Ectodermal cell (in vitro differentiated cells): ENCODE measurements at regions not wholly inside any gene's neighbourhood (a gene's known extent, or its start where the extent isn't known, plus 50 kb on each side); places are given as distances from the start of the nearest gene placed in this dataset.

ENCODE experiments used
- H3K27ac ChIP-seq: 2 replicates; pipeline ENCODE4 v1.7.0; 2013; ENCODE audit warnings: mild to moderate bottlenecking, low read depth, low read length; ENCODE audit not compliant: insufficient read depth, poor library complexity, severe bottlenecking
- H3K27me3 ChIP-seq: 2 replicates; pipeline ENCODE4 v1.7.0; 2013; ENCODE audit warnings: mild to moderate bottlenecking, low read length; ENCODE audit not compliant: insufficient read depth, control insufficient read depth, poor library complexity, severe bottlenecking
- H3K36me3 ChIP-seq: one replicate; pipeline ENCODE4 v1.7.0; 2013; ENCODE audit warnings: low read length; ENCODE audit not compliant: control insufficient read depth, insufficient read depth
- H3K4me1 ChIP-seq: one replicate; pipeline ENCODE4 v1.7.0; 2013; ENCODE audit warnings: low read length; ENCODE audit not compliant: control insufficient read depth, insufficient read depth
- H3K4me3 ChIP-seq: 2 replicates; pipeline ENCODE4 v1.7.0; 2013; ENCODE audit warnings: low read depth, low read length, control low read depth; ENCODE audit not compliant: insufficient read depth
- H3K9me3 ChIP-seq: 2 replicates; pipeline ENCODE4 v1.7.0; 2013; ENCODE audit warnings: mild to moderate bottlenecking, low read length, moderate library complexity; ENCODE audit not compliant: control insufficient read depth
- WGBS, 2 experiments: methylation state at CpG; one replicate each; pipeline ENCODE4 v1.1.7; 2013; ENCODE audit warnings: missing lambda C conversion rate in 2 of 2; 5-methylcytosine and 5-hydroxymethylcytosine counted together

GRCh38 chr11:129610125-129610524 is 205.5 kb upstream of the TMEM45B start:
- 93 to 94% methylated on average over 7 of the region's 7 CpGs for WGBS, 2 experiments
- peaks cover 9% of the 10 kb centered on the region for H3K4me1 ChIP-seq
- no peaks in the 10 kb centered on the region for H3K36me3 ChIP-seq
- no peak overlapping the region for H3K27ac ChIP-seq
- H3K27me3 ChIP-seq = no peaks in the 10 kb centered on the region
- H3K9me3 ChIP-seq = no peaks in the 10 kb centered on the region
- H3K4me3 ChIP-seq = no peak overlapping the region

GRCh38 chr11:129610545-129610944 is 205.1 kb upstream of the TMEM45B start:
- no peaks in the 10 kb centered on the region for H3K27me3 ChIP-seq
- H3K9me3 ChIP-seq = no peaks in the 10 kb centered on the region
- no peak overlapping the region for H3K4me3 ChIP-seq
- no peaks in the 10 kb centered on the region for H3K36me3 ChIP-seq
- WGBS, 2 experiments = 92 to 93% methylated on average over 5 of the region's 5 CpGs
- H3K27ac ChIP-seq = no peak overlapping the region
- peaks cover 9% of the 10 kb centered on the region for H3K4me1 ChIP-seq

GRCh38 chr11:129611661-129612446 is 203.8 kb upstream of the TMEM45B start:
- no peak overlapping the region for H3K4me3 ChIP-seq
- H3K27me3 ChIP-seq = no peaks in the 10 kb centered on the region
- no peaks in the 10 kb centered on the region for H3K36me3 ChIP-seq
- 75 to 77% methylated on average over 17 of the region's 17 CpGs for WGBS, 2 experiments
- no peaks in the 10 kb centered on the region for H3K9me3 ChIP-seq
- no peak overlapping the region for H3K27ac ChIP-seq
- peaks cover 9% of the 10 kb centered on the region for H3K4me1 ChIP-seq

- no peaks in the 10 kb centered on the region for H3K9me3 ChIP-seq
- no peak overlapping the region for H3K4me3 ChIP-seq
- H3K27ac ChIP-seq = no peak overlapping the region
- no peaks in the 10 kb centered on the region for H3K36me3 ChIP-seq
- H3K27me3 ChIP-seq = no peaks in the 10 kb centered on the region
- H3K4me1 ChIP-seq = peaks cover 9% of the 10 kb centered on the region
- 58 to 64% methylated on average over 8 of the region's 8 CpGs for WGBS, 2 experiments
Observed at GRCh38 chr11:129612447-129612961, 203.1 kb upstream of the TMEM45B start.

- Histone ChIP-seq H3K4me3 (no peak overlapping the region), H3K27me3 (no peaks in the 10 kb centered on the region), H3K27ac (no peak overlapping the region), H3K36me3 (no peaks in the 10 kb centered on the region), H3K4me1 (peaks cover 9% of the 10 kb centered on the region), H3K9me3 (no peaks in the 10 kb centered on the region)
- WGBS, 2 experiments = 80 to 90% methylated on average over 3 of the region's 3 CpGs
Observed at GRCh38 chr11:129613071-129613470, 202.6 kb upstream of the TMEM45B start.

- H3K27ac ChIP-seq = no peak overlapping the region
- H3K27me3 ChIP-seq = no peaks in the 10 kb centered on the region
- 90 to 91% methylated on average over 11 of the region's 11 CpGs for WGBS, 2 experiments
- H3K36me3 ChIP-seq = no peaks in the 10 kb centered on the region
- no peaks in the 10 kb centered on the region for H3K9me3 ChIP-seq
- H3K4me3 ChIP-seq = no peak overlapping the region
- H3K4me1 ChIP-seq = peaks cover 12% of the 10 kb centered on the region
Observed at GRCh38 chr11:129614256-129614944, 201.2 kb upstream of the TMEM45B start.

- 95 to 96% methylated on average over 41 of the region's 41 CpGs for WGBS, 2 experiments
- no peaks in the 10 kb centered on the region for H3K9me3 ChIP-seq
- H3K27ac ChIP-seq = no peak overlapping the region
- no peaks in the 10 kb centered on the region for H3K36me3 ChIP-seq
- H3K4me1 ChIP-seq = peaks cover 3% of the 10 kb centered on the region
- H3K4me3 ChIP-seq = no peak overlapping the region
- H3K27me3 ChIP-seq = peaks cover 16% of the 10 kb centered on the region
Observed at GRCh38 chr11:129618046-129618569, 197.5 kb upstream of the TMEM45B start.

GRCh38 chr11:129620237-129621104 is 195.2 kb upstream of the TMEM45B start:
- no peak overlapping the region for H3K4me3 ChIP-seq
- no peaks in the 10 kb centered on the region for H3K9me3 ChIP-seq
- WGBS, 2 experiments = 94% methylated on average over 11 to 12 of the region's 12 CpGs
- peaks cover 16% of the 10 kb centered on the region for H3K27me3 ChIP-seq
- peaks cover 3% of the 10 kb centered on the region for H3K4me1 ChIP-seq
- no peaks in the 10 kb centered on the region for H3K36me3 ChIP-seq
- no peak overlapping the region for H3K27ac ChIP-seq

GRCh38 chr11:129625930-129626329 is 189.7 kb upstream of the TMEM45B start:
- Histone ChIP-seq H3K9me3 (no peaks in the 10 kb centered on the region), H3K36me3 (no peaks in the 10 kb centered on the region), H3K4me3 (no peak overlapping the region), H3K27ac (no peak overlapping the region), H3K4me1 (no peaks in the 10 kb centered on the region), H3K27me3 (peaks cover 3% of the 10 kb centered on the region)
- whole genome bisulfite sequencing, 2 experiments = 89 to 97% methylated on average over 6 of the region's 6 CpGs
